OCI-LY3 (cell line): ENCODE measurements at regions not wholly inside any gene's neighbourhood (a gene's known extent, or its start where the extent isn't known, plus 50 kb on each side); places are given as distances from the start of the nearest gene placed in this dataset.

Experiments used
- CTCF ChIP-seq: fragments of 200-600, 300-600 bp; sonication (generic); IDR thresholded peaks from 2 replicates; pipeline ENCODE4 v1.5.1; 2014; ENCODE audit warnings: antibody characterized with exemption, low read length, low read depth
- EZH2phosphoT487 ChIP-seq: fragments of 200-600 bp; shearing (Covaris generic); IDR thresholded peaks from 2 replicates; pipeline ENCODE4 v1.6.1; 2018; ENCODE audit warnings: antibody characterized with exemption, mixed run types, low read depth

- TF ChIP-seq CTCF (no peak), EZH2phosphoT487 (no peak)
Measured at GRCh38 chr6:85195243-85195642, 254.6 kb upstream of the NT5E start.
